ENCODE measurements at regions not wholly inside any gene's neighbourhood (a gene's known extent, or its start where the extent isn't known, plus 50 kb on each side); places are given as distances from the start of the nearest gene placed in this dataset.
"Not testable (repeated sequence)": the region's sequence is repeated elsewhere in the genome, so short reads cannot be mapped to it uniquely, and the experiment has no call there.

DNA sequence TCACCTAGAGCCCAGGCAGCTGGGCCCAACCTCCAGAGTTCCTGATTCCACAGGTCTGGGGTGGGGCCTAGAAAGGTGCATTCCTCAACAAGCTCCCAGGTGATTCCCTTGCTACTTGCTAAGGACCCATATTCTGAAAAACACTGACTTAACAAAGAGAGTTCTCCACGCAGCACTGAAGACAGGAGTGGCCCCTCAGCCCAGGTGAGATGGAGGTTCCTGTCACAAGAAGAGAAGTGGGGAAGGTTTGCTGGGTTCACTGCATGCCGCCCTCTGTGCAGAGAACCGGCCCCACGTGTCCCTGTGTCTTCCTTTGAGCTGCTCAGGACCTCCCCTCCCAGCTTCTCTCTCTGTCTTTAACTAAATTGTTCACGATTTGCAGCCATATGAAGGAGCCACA lies 201.4 kb upstream of the DDX18 start:
- H3K4me1 ChIP-seq, result no peaks in the 10 kb centered on the region
- no peaks in the 10 kb centered on the region for H3K36me3 ChIP-seq
- intact Hi-C loops (cut with DNase I; ENCODE audit: low total_unique reads), result no loop called here
- TF ChIP-seq POLR2AphosphoS5 (IDR thresholded peaks at IDR 0.05) (no peak), POLR2A (IDR thresholded peaks at IDR 0.05) (no peak)
- TF ChIP-seq, protein P1, sequence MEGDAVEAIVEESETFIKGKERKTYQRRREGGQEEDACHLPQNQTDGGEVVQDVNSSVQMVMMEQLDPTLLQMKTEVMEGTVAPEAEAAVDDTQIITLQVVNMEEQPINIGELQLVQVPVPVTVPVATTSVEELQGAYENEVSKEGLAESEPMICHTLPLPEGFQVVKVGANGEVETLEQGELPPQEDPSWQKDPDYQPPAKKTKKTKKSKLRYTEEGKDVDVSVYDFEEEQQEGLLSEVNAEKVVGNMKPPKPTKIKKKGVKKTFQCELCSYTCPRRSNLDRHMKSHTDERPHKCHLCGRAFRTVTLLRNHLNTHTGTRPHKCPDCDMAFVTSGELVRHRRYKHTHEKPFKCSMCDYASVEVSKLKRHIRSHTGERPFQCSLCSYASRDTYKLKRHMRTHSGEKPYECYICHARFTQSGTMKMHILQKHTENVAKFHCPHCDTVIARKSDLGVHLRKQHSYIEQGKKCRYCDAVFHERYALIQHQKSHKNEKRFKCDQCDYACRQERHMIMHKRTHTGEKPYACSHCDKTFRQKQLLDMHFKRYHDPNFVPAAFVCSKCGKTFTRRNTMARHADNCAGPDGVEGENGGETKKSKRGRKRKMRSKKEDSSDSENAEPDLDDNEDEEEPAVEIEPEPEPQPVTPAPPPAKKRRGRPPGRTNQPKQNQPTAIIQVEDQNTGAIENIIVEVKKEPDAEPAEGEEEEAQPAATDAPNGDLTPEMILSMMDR (IDR thresholded peaks at IDR 0.05), result no peak
- no peak overlapping the region for H3K27ac ChIP-seq
- H3K27me3 ChIP-seq, result no peaks in the 10 kb centered on the region
- no peak for DNase-seq (ENCODE audit: low spot score in 2 of 2)
- no peaks in the 10 kb centered on the region for H3K9me3 ChIP-seq
- H3K4me3 ChIP-seq, result no peak overlapping the region

DNA sequence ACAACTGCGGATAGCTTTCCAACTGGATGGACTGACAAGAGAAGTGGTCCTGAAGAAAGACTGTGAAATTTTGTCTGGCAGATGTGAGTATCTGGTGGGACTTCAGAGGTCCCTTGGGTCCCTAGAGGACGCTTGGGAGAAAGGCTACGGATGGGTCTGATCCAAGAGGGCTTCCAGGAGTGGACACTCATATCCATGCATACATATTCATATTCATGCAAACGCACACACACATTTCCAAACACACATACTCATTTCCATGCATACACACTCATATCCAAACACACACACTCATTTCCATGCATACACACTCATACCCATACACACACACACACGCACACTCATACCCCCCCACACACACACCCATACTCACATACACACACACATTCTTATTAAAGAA lies 200.2 kb upstream of the DDX18 start:
- Histone ChIP-seq H3K36me3 (no peaks in the 10 kb centered on the region), H3K4me1 (no peaks in the 10 kb centered on the region), H3K4me3 (no peak overlapping the region), H3K27me3 (no peaks in the 10 kb centered on the region), H3K9me3 (no peaks in the 10 kb centered on the region), H3K27ac (no peak overlapping the region)
- TF ChIP-seq POLR2AphosphoS5 (IDR thresholded peaks at IDR 0.05), result no peak
- TF ChIP-seq, protein P1 (IDR thresholded peaks at IDR 0.05), result no peak
- no peak for TF ChIP-seq POLR2A (IDR thresholded peaks at IDR 0.05)
- intact Hi-C loops (cut with DNase I; ENCODE audit: low total_unique reads), result no loop called here
- DNase-seq (ENCODE audit: low spot score in 2 of 2), result no peak

DNA sequence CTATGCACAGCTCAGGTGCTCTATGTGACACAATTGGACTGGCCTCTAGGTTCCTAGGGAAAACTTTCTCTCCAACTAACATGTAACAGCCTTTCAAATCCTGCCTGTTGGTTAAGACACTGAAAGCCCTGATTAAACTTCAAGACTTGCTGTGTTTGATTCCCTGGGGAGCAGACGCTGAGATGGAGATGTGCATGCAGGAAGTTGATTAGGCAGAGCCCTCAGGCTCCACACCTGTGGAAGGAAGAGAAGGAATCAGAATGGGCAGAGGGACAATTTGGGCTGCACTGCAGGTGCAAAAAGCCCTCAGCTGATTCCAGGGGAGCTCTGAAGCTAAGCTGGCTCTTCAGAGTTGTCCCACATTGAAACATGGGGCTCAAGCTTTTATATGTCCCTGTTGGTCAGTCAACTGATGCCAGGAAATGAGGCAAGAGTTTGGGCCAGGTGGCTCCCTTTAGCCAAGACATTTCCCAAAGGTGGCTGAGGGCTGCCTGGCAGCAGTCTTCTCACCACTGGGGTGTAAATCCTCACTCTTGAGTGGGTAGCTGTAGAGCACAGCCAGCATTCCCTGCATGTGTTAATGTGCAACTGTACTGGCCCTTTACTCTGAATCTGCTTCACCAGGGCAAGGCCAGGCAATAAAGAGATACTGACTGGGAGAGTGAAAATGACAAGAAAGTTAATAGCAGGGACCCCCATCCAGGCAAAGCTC lies 199.5 kb upstream of the DDX18 start:
- TF ChIP-seq POLR2A (IDR thresholded peaks at IDR 0.05) (no peak), POLR2AphosphoS5 (IDR thresholded peaks at IDR 0.05) (no peak)
- TF ChIP-seq, protein P1 (IDR thresholded peaks at IDR 0.05), result no peak
- H3K27me3 ChIP-seq, result no peaks in the 10 kb centered on the region
- no peaks in the 10 kb centered on the region for H3K36me3 ChIP-seq
- H3K4me1 ChIP-seq, result no peaks in the 10 kb centered on the region
- DNase-seq (ENCODE audit: low spot score in 2 of 2), result no peak
- H3K9me3 ChIP-seq, result no peaks in the 10 kb centered on the region
- H3K4me3 ChIP-seq, result no peak overlapping the region
- intact Hi-C loops (cut with DNase I; ENCODE audit: low total_unique reads), result no loop called here
- H3K27ac ChIP-seq, result no peak overlapping the region

DNA sequence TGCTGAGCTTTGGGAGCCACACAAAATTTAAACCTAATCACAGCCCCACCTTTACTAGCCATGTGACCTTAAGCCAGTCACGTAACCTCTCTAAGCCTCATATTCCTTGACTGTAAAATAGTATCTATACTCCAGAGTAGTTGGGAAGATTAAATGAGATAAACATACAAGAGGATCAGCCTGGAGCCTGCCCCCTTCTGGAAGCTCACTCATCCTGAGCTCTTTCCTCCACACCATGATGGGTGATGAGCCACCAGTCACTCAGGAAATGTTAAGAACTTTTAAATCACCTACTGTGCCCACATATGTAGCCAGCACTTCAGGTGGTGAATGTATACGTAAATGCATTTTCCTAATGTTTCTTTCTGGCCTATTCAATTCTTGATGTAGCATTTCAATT lies 195.9 kb upstream of the DDX18 start:
- DNase-seq (ENCODE audit: low spot score in 2 of 2), result no peak
- Histone ChIP-seq H3K36me3 (no peaks in the 10 kb centered on the region), H3K4me3 (no peak overlapping the region), H3K9me3 (peaks cover 0 to 4% of the 10 kb centered on the region in 2 donors), H3K4me1 (no peaks in the 10 kb centered on the region), H3K27ac (no peak overlapping the region), H3K27me3 (no peaks in the 10 kb centered on the region)
- TF ChIP-seq POLR2A (IDR thresholded peaks at IDR 0.05) (no peak), POLR2AphosphoS5 (IDR thresholded peaks at IDR 0.05) (no peak)
- TF ChIP-seq, protein P1 (IDR thresholded peaks at IDR 0.05), result no peak
- intact Hi-C loops (cut with DNase I; ENCODE audit: low total_unique reads), result no loop called here

DNA sequence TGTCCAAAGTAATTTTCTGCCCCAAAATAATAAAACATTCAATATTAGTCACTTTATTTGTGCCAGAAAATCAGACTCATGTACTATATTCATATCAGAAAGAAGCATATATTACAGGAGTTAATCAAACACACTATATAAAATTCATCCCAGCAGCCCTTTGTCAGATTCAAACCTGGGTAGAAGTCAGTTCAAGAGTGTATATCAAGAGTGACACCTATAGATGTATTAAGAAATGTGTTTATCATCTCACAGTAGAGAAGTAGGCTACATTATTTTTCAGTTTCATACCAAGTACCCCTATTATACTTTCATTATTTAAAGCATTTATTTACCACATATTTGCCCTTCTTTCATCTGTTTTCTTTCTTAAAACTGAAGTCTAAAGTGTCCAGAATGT lies 193.2 kb upstream of the DDX18 start:
- no peak for TF ChIP-seq POLR2AphosphoS5 (IDR thresholded peaks at IDR 0.05)
- no peak for TF ChIP-seq POLR2A (IDR thresholded peaks at IDR 0.05)
- TF ChIP-seq, protein P1 (IDR thresholded peaks at IDR 0.05), result no peak
- Histone ChIP-seq H3K27me3 (no peaks in the 10 kb centered on the region), H3K4me3 (no peak overlapping the region), H3K9me3 (peaks cover 0 to 4% of the 10 kb centered on the region in 2 donors), H3K27ac (no peak overlapping the region), H3K4me1 (no peaks in the 10 kb centered on the region), H3K36me3 (no peaks in the 10 kb centered on the region)
- intact Hi-C loops (cut with DNase I; ENCODE audit: low total_unique reads), result no loop called here
- no peak for DNase-seq (ENCODE audit: low spot score in 2 of 2)

DNA sequence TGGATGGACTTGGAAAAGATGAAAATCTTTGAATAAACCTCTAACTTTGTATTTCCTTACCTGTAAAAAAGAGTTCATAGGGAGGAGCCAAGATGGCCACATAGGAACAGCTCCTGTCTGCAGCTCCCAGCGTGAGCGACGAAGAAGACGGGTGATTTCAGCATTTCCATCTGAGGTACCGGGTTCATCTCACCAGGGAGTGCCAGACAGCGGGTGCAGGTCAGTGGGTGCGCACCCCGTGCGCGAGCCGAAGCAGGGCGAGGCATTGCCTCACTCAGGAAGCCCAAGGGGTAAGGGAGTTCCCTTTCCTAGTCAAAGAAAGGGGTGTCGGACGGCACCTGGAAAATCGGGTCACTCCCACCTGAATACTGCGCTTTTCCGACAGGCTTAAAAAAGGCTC lies 191.3 kb upstream of the DDX18 start:
- intact Hi-C loops (cut with DNase I; ENCODE audit: low total_unique reads); H3K36me3 ChIP-seq; H3K27me3 ChIP-seq; H3K4me1 ChIP-seq; H3K4me3 ChIP-seq; H3K27ac ChIP-seq; DNase-seq (ENCODE audit: low spot score in 2 of 2); H3K9me3 ChIP-seq: not testable (repeated sequence)
